Right lobe of liver (tissue), 4 donors: ENCODE measurements at regions not wholly inside any gene's neighbourhood (a gene's known extent, or its start where the extent isn't known, plus 50 kb on each side); places are given as distances from the start of the nearest gene placed in this dataset.

Experiments
- CTCF ChIP-seq, 4 donors: fragments of 200-600 bp in 3 of 4; fragments of 450-650 bp in 1 of 4; IDR thresholded peaks; one replicate each; pipeline versions ENCODE4 v1.5.1 to v1.8.0; 2016 to 2022; ENCODE audit warnings: antibody characterized with exemption in 4 of 4, mild to moderate bottlenecking in 2 of 4
- POLR2A ChIP-seq: fragments of 450-650 bp; IDR thresholded peaks from one replicate; pipeline ENCODE4 v1.6.1; 2017; ENCODE audit warnings: antibody characterized with exemption, mild to moderate bottlenecking
- donor health status: DM: no; HTN: no; CAD: no.
- donor health status: DM: no; HTN: no; CAD: no.
- donor health status: DM: no; HTN: yes; CAD: no.

GRCh38 chr5:3321119-3321760 lies 274.4 kb upstream of the IRX1 start:
- TF ChIP-seq POLR2A = no peak
- no peak for TF ChIP-seq CTCF (IDR thresholded peaks at IDR 0.05)
